WTC11 (cell line): ENCODE measurements at regions not wholly inside any gene's neighbourhood (a gene's known extent, or its start where the extent isn't known, plus 50 kb on each side); places are given as distances from the start of the nearest gene placed in this dataset.

Experiments
- ELF4 ChIP-seq: sonication (generic); formaldehyde crosslinking; IDR thresholded peaks from 2 replicates; pipeline ENCODE4 v1.8.1; 2022; ENCODE audit warnings: low read depth, mild to moderate bottlenecking, moderate library complexity, missing genetic modification reagents
- FOXP1 ChIP-seq: sonication (generic); formaldehyde crosslinking; IDR thresholded peaks from 2 replicates; pipeline ENCODE4 v1.8.0; 2022; ENCODE audit warnings: missing genetic modification reagents, mild to moderate bottlenecking, moderate library complexity, borderline replicate concordance
- MXD4 ChIP-seq: fragments of 250-450 bp; sonication (Bioruptor Pico); IDR thresholded peaks from 2 replicates; pipeline ENCODE4 v1.8.0; 2021; ENCODE audit warnings: mild to moderate bottlenecking, moderate library complexity, borderline replicate concordance
- OVOL2 ChIP-seq: fragments of 250-450 bp; sonication (Bioruptor Pico); IDR thresholded peaks from 2 replicates; pipeline ENCODE4 v1.9.0; 2021; ENCODE audit warnings: mild to moderate bottlenecking, borderline replicate concordance
- RELA ChIP-seq: sonication (generic); formaldehyde crosslinking; IDR thresholded peaks from 2 replicates; pipeline ENCODE4 v1.8.1; 2022; ENCODE audit warnings: missing genetic modification reagents, mild to moderate bottlenecking, borderline replicate concordance
- SMAD3 ChIP-seq: sonication (generic); formaldehyde crosslinking; IDR thresholded peaks from 2 replicates; pipeline ENCODE4 v1.8.0; 2022; ENCODE audit warnings: missing genetic modification reagents, mild to moderate bottlenecking, borderline replicate concordance
- TF ChIP-seq, protein P1 (sequence below): fragments of 200-600 bp; IDR thresholded peaks from 2 replicates; pipeline ENCODE4 v1.8.0; 2022; ENCODE audit warnings: antibody characterized with exemption
- TF ChIP-seq, protein P2 (sequence below): sonication (generic); formaldehyde crosslinking; IDR thresholded peaks from 2 replicates; pipeline ENCODE4 v1.8.0; 2022; ENCODE audit warnings: mild to moderate bottlenecking, missing genetic modification reagents
- TF ChIP-seq, protein P3 (sequence below): fragments of 250-450 bp; sonication (Bioruptor Pico); IDR thresholded peaks from 2 replicates; pipeline ENCODE4 v1.9.0; 2021; ENCODE audit warnings: mild to moderate bottlenecking
- TF ChIP-seq, protein P4 (sequence below): sonication (generic); formaldehyde crosslinking; IDR thresholded peaks from 2 replicates; pipeline ENCODE4 v1.8.1; 2022; ENCODE audit warnings: low read depth, missing genetic modification reagents, borderline replicate concordance
- TF ChIP-seq, protein P5 (sequence below): sonication (generic); formaldehyde crosslinking; IDR thresholded peaks from 2 replicates; pipeline ENCODE4 v1.8.1; 2022; ENCODE audit warnings: missing genetic modification reagents, borderline replicate concordance

DNA sequence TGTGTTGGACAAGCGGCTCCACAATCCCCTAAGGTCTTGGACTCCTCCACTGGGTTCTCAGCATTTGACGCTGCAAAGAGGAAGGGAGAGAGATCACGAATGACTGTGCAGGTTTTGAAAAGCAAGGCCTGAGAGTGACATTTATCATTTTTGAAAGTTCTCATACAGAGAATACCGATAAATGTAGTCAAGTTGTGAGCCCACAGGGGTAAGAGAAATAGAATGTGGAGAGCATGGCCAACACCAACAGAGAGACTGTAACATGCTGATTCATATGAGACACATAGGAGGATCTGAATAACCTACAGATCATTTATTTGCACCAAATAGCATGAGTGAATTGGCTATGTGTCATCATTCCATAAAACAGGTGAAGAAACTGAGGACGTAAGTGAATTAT is 230.5 kb upstream of the MBL2 start:
- TF ChIP-seq, protein P1, sequence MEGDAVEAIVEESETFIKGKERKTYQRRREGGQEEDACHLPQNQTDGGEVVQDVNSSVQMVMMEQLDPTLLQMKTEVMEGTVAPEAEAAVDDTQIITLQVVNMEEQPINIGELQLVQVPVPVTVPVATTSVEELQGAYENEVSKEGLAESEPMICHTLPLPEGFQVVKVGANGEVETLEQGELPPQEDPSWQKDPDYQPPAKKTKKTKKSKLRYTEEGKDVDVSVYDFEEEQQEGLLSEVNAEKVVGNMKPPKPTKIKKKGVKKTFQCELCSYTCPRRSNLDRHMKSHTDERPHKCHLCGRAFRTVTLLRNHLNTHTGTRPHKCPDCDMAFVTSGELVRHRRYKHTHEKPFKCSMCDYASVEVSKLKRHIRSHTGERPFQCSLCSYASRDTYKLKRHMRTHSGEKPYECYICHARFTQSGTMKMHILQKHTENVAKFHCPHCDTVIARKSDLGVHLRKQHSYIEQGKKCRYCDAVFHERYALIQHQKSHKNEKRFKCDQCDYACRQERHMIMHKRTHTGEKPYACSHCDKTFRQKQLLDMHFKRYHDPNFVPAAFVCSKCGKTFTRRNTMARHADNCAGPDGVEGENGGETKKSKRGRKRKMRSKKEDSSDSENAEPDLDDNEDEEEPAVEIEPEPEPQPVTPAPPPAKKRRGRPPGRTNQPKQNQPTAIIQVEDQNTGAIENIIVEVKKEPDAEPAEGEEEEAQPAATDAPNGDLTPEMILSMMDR = no peak
- TF ChIP-seq, protein P2, sequence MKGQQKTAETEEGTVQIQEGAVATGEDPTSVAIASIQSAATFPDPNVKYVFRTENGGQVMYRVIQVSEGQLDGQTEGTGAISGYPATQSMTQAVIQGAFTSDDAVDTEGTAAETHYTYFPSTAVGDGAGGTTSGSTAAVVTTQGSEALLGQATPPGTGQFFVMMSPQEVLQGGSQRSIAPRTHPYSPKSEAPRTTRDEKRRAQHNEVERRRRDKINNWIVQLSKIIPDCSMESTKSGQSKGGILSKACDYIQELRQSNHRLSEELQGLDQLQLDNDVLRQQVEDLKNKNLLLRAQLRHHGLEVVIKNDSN = no peak
- TF ChIP-seq, protein P3, sequence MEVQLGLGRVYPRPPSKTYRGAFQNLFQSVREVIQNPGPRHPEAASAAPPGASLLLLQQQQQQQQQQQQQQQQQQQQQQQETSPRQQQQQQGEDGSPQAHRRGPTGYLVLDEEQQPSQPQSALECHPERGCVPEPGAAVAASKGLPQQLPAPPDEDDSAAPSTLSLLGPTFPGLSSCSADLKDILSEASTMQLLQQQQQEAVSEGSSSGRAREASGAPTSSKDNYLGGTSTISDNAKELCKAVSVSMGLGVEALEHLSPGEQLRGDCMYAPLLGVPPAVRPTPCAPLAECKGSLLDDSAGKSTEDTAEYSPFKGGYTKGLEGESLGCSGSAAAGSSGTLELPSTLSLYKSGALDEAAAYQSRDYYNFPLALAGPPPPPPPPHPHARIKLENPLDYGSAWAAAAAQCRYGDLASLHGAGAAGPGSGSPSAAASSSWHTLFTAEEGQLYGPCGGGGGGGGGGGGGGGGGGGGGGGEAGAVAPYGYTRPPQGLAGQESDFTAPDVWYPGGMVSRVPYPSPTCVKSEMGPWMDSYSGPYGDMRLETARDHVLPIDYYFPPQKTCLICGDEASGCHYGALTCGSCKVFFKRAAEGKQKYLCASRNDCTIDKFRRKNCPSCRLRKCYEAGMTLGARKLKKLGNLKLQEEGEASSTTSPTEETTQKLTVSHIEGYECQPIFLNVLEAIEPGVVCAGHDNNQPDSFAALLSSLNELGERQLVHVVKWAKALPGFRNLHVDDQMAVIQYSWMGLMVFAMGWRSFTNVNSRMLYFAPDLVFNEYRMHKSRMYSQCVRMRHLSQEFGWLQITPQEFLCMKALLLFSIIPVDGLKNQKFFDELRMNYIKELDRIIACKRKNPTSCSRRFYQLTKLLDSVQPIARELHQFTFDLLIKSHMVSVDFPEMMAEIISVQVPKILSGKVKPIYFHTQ (CRISPR knock-in tag) = no peak
- no peak for TF ChIP-seq OVOL2 (CRISPR knock-in tag)
- TF ChIP-seq FOXP1 (CRISPR knock-in tag) = no peak
- no peak for TF ChIP-seq MXD4
- TF ChIP-seq ELF4 (CRISPR knock-in tag) = no peak
- TF ChIP-seq, protein P4, sequence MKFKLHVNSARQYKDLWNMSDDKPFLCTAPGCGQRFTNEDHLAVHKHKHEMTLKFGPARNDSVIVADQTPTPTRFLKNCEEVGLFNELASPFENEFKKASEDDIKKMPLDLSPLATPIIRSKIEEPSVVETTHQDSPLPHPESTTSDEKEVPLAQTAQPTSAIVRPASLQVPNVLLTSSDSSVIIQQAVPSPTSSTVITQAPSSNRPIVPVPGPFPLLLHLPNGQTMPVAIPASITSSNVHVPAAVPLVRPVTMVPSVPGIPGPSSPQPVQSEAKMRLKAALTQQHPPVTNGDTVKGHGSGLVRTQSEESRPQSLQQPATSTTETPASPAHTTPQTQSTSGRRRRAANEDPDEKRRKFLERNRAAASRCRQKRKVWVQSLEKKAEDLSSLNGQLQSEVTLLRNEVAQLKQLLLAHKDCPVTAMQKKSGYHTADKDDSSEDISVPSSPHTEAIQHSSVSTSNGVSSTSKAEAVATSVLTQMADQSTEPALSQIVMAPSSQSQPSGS (CRISPR knock-in tag) = no peak
- TF ChIP-seq, protein P5, sequence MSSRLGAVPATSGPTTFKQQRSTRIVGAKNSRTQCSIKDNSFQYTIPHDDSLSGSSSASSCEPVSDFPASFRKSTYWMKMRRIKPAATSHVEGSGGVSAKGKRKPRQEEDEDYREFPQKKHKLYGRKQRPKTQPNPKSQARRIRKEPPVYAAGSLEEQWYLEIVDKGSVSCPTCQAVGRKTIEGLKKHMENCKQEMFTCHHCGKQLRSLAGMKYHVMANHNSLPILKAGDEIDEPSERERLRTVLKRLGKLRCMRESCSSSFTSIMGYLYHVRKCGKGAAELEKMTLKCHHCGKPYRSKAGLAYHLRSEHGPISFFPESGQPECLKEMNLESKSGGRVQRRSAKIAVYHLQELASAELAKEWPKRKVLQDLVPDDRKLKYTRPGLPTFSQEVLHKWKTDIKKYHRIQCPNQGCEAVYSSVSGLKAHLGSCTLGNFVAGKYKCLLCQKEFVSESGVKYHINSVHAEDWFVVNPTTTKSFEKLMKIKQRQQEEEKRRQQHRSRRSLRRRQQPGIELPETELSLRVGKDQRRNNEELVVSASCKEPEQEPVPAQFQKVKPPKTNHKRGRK (CRISPR knock-in tag) = no peak
- no peak for TF ChIP-seq SMAD3 (CRISPR knock-in tag)
- no peak for TF ChIP-seq RELA (CRISPR knock-in tag)
